Gastrocnemius medialis (tissue), 4 donors: ENCODE measurements at regions not wholly inside any gene's neighbourhood (a gene's known extent, or its start where the extent isn't known, plus 50 kb on each side); places are given as distances from the start of the nearest gene placed in this dataset.

Experiments
- CTCF ChIP-seq, 5 experiments: fragments of 450-650 bp in 3 of 5; fragments of 200-600 bp in 2 of 5; sonication (generic) in 2 of 5; IDR thresholded peaks in 4 of 5; conservative IDR thresholded peaks in 1 of 5; 1 replicate in 4 of 5; 2 replicates in 1 of 5; pipeline ENCODE4 v1.5.1; 2016 to 2019; ENCODE audit warnings: antibody characterized with exemption in 5 of 5, mild to moderate bottlenecking in 3 of 5, moderate library complexity in 3 of 5
- POLR2A ChIP-seq, 2 donors: fragments of 450-650 bp; IDR thresholded peaks; one replicate each; pipeline ENCODE4 v1.6.1; 2017; ENCODE audit warnings: antibody characterized with exemption in 2 of 2, mild to moderate bottlenecking in 2 of 2, moderate library complexity in 2 of 2

GRCh38 chr2:217698691-217699090 is 304.1 kb downstream of the TNS1 start:
- TF ChIP-seq POLR2A (IDR thresholded peaks at IDR 0.05) (no peak), CTCF (IDR thresholded peaks at IDR 0.05 in 4 of 5, conservative IDR thresholded peaks at IDR 0.05 in 1 of 5) (no peak)
